ENCODE measurements at regions not wholly inside any gene's neighbourhood (a gene's known extent, or its start where the extent isn't known, plus 50 kb on each side); places are given as distances from the start of the nearest gene placed in this dataset.
A peak's percentile ranks its signal among the peaks of the same experiment; 100 is the strongest.
"Not testable (repeated sequence)": the region's sequence is repeated elsewhere in the genome, so short reads cannot be mapped to it uniquely, and the experiment has no call there.

GRCh38 chr15:20191508-20192125, 350.0 kb downstream of the GOLGA6L6 start:
- DNase-seq (ENCODE audit: low spot score): not testable (repeated sequence)

GRCh38 chr15:20188611-20189010, 353.0 kb downstream of the GOLGA6L6 start:
- not testable (repeated sequence) for DNase-seq (ENCODE audit: low spot score)

- not testable (repeated sequence) for DNase-seq (ENCODE audit: low spot score)
Measured at GRCh38 chr15:20187370-20188355, 353.9 kb downstream of the GOLGA6L6 start.

- DNase-seq (ENCODE audit: low spot score): not testable (repeated sequence)
Measured at GRCh38 chr15:20184879-20185278, 356.7 kb downstream of the GOLGA6L6 start.

- not testable (repeated sequence) for DNase-seq (ENCODE audit: low spot score)
Measured at GRCh38 chr15:20168221-20168620, 373.4 kb downstream of the GOLGA6L6 start.

- not testable (repeated sequence) for DNase-seq (ENCODE audit: low spot score)
Measured at GRCh38 chr15:20153528-20153927, 388.1 kb downstream of the GOLGA6L6 start.

- not testable (repeated sequence) for DNase-seq (ENCODE audit: low spot score)
Measured at GRCh38 chr15:20148679-20149078, 392.9 kb downstream of the GOLGA6L6 start.

- DNase-seq (ENCODE audit: low spot score): not testable (repeated sequence)
Measured at GRCh38 chr15:20148008-20148407, 393.6 kb downstream of the GOLGA6L6 start.

- not testable (repeated sequence) for DNase-seq (ENCODE audit: low spot score)
Measured at GRCh38 chr15:20144333-20145036, 397.1 kb downstream of the GOLGA6L6 start.

- not testable (repeated sequence) for DNase-seq (ENCODE audit: low spot score)
Measured at GRCh38 chr15:20142906-20143305, 398.7 kb downstream of the GOLGA6L6 start.

- not testable (repeated sequence) for DNase-seq (ENCODE audit: low spot score)
Measured at GRCh38 chr15:20142410-20142809, 399.2 kb downstream of the GOLGA6L6 start.

GRCh38 chr15:20124668-20125067, 416.9 kb downstream of the GOLGA6L6 start:
- not testable (repeated sequence) for DNase-seq (ENCODE audit: low spot score)

GRCh38 chr15:20106026-20106425, 435.6 kb downstream of the GOLGA6L6 start:
- peak; percentile 17 for DNase-seq (ENCODE audit: low spot score)

GRCh38 chr15:20105011-20105990, 436.3 kb downstream of the GOLGA6L6 start:
- DNase-seq (ENCODE audit: low spot score): peak; percentile 25

GRCh38 chr15:20104551-20104950, 437.0 kb downstream of the GOLGA6L6 start:
- DNase-seq (ENCODE audit: low spot score): not testable (repeated sequence)

GRCh38 chr15:20102862-20103261, 438.7 kb downstream of the GOLGA6L6 start:
- DNase-seq (ENCODE audit: low spot score): peak; percentile 18

- DNase-seq (ENCODE audit: low spot score): not testable (repeated sequence)
Measured at GRCh38 chr15:20102209-20102608, 439.4 kb downstream of the GOLGA6L6 start.

- not testable (repeated sequence) for DNase-seq (ENCODE audit: low spot score)
Measured at GRCh38 chr15:20101281-20101680, 440.3 kb downstream of the GOLGA6L6 start.

- DNase-seq (ENCODE audit: low spot score): not testable (repeated sequence)
Measured at GRCh38 chr15:20100604-20101270, 440.9 kb downstream of the GOLGA6L6 start.

GRCh38 chr15:20095699-20096303, 445.8 kb downstream of the GOLGA6L6 start:
- not testable (repeated sequence) for DNase-seq (ENCODE audit: low spot score)
